Colonic mucosa (tissue), 4 donors: ENCODE measurements at regions not wholly inside any gene's neighbourhood (a gene's known extent, or its start where the extent isn't known, plus 50 kb on each side); places are given as distances from the start of the nearest gene placed in this dataset.

Experiments
- DNase-seq: peaks from one replicate; pipeline ENCODE4 v3.0.0-alpha.2; 2020
- H3K27ac ChIP-seq: fragments of 200-600 bp; one replicate; pipeline ENCODE4 v1.8.0; 2021
- H3K27me3 ChIP-seq: fragments of 200-600 bp; one replicate; pipeline ENCODE4 v1.8.0; 2021
- H3K36me3 ChIP-seq: fragments of 200-600 bp; one replicate; pipeline ENCODE4 v1.8.0; 2021
- H3K4me1 ChIP-seq: fragments of 200-600 bp; one replicate; pipeline ENCODE4 v1.8.0; 2021; ENCODE audit warnings: mild to moderate bottlenecking
- H3K4me3 ChIP-seq: fragments of 200-600 bp; one replicate; pipeline ENCODE4 v1.8.0; 2021
- H3K9ac ChIP-seq, 2 donors: one replicate each; pipeline ENCODE4 v1.7.0; 2013; ENCODE audit warnings: control low read depth in 2 of 2, low read depth in 2 of 2, low read length in 2 of 2
- H3K9me3 ChIP-seq: fragments of 200-600 bp; one replicate; pipeline ENCODE4 v1.8.0; 2021
- CTCF ChIP-seq: fragments of 200-600 bp; IDR thresholded peaks from one replicate; pipeline ENCODE4 v1.8.0; 2022; ENCODE audit warnings: antibody characterized with exemption, mild to moderate bottlenecking
- intact Hi-C: fragments of 100-400 bp; cut with DNase I; formaldehyde crosslinking; loops from one replicate; pipeline ENCODE4 v1.14.1; 2022
- donor health status: healthy.
- donor health status: DM: no; HTN: no; CAD: no.
- donor health status: DM: no; HTN: no; CAD: no.

GRCh38 chr4:4694827-4695226 lies 153.0 kb upstream of the STX18 start:
- no peak for DNase-seq

GRCh38 chr4:4694296-4694772 lies 152.5 kb upstream of the STX18 start:
- Histone ChIP-seq H3K4me3 (no peak overlapping the region), H3K9ac (no peak overlapping the region), H3K4me1 (no peaks in the 10 kb centered on the region), H3K27ac (no peak overlapping the region), H3K36me3 (no peaks in the 10 kb centered on the region), H3K9me3 (no peaks in the 10 kb centered on the region), H3K27me3 (no peaks in the 10 kb centered on the region)
- intact Hi-C loops: no loop called here
- TF ChIP-seq CTCF: no peak
- no peak for DNase-seq

More at GRCh38 chr4:4694827-4695226, 153.0 kb upstream of the STX18 start:
- TF ChIP-seq CTCF: no peak
- intact Hi-C loops: no loop called here
- no peaks in the 10 kb centered on the region for H3K9me3 ChIP-seq
- no peaks in the 10 kb centered on the region for H3K4me1 ChIP-seq
- no peaks in the 10 kb centered on the region for H3K36me3 ChIP-seq
- H3K9ac ChIP-seq: no peak overlapping the region
- no peak overlapping the region for H3K4me3 ChIP-seq
- H3K27me3 ChIP-seq: no peaks in the 10 kb centered on the region
- no peak overlapping the region for H3K27ac ChIP-seq

- no peak overlapping the region for H3K27ac ChIP-seq
- intact Hi-C loops: no loop called here
- H3K9ac ChIP-seq: no peak overlapping the region
- no peak for TF ChIP-seq CTCF
- no peaks in the 10 kb centered on the region for H3K36me3 ChIP-seq
- no peak overlapping the region for H3K4me3 ChIP-seq
- H3K27me3 ChIP-seq: no peaks in the 10 kb centered on the region
- no peaks in the 10 kb centered on the region for H3K9me3 ChIP-seq
- DNase-seq: no peak
- no peaks in the 10 kb centered on the region for H3K4me1 ChIP-seq
Observed at GRCh38 chr4:4693755-4694295, 152.0 kb upstream of the STX18 start.

- no peaks in the 10 kb centered on the region for H3K4me1 ChIP-seq
- no peak overlapping the region for H3K9ac ChIP-seq
- no peak overlapping the region for H3K4me3 ChIP-seq
- no peaks in the 10 kb centered on the region for H3K9me3 ChIP-seq
- H3K36me3 ChIP-seq: no peaks in the 10 kb centered on the region
- intact Hi-C loops: no loop called here
- H3K27me3 ChIP-seq: no peaks in the 10 kb centered on the region
- DNase-seq: no peak
- no peak for TF ChIP-seq CTCF
- no peak overlapping the region for H3K27ac ChIP-seq
Observed at GRCh38 chr4:4693258-4693657, 151.4 kb upstream of the STX18 start.

GRCh38 chr4:4690854-4691253 lies 149.0 kb upstream of the STX18 start:
- H3K9me3 ChIP-seq: no peaks in the 10 kb centered on the region
- no peaks in the 10 kb centered on the region for H3K36me3 ChIP-seq
- H3K27ac ChIP-seq: no peak overlapping the region
- H3K4me1 ChIP-seq: no peaks in the 10 kb centered on the region
- no peak for DNase-seq
- no peak overlapping the region for H3K9ac ChIP-seq
- TF ChIP-seq CTCF: no peak
- intact Hi-C loops: no loop called here
- no peaks in the 10 kb centered on the region for H3K27me3 ChIP-seq
- no peak overlapping the region for H3K4me3 ChIP-seq
